Mesothelial cell of epicardium (in vitro differentiated cells): ENCODE measurements at regions not wholly inside any gene's neighbourhood (a gene's known extent, or its start where the extent isn't known, plus 50 kb on each side); places are given as distances from the start of the nearest gene placed in this dataset.

Experiments used
- DNase-seq, 2 experiments: peaks; one replicate each; pipeline ENCODE4 v3.0.0; 2021; ENCODE audit warnings: low spot score in 2 of 2; ENCODE audit not compliant: unreplicated experiment in 2 of 2
- H3K27ac Mint-ChIP-seq: 2 replicates; pipeline ENCODE4 v1.8.0; 2021; ENCODE audit warnings: mixed read lengths
- H3K27me3 Mint-ChIP-seq: 2 replicates; pipeline ENCODE4 v1.8.0; 2021; ENCODE audit warnings: low read depth, mixed read lengths
- H3K36me3 Mint-ChIP-seq: 2 replicates; pipeline ENCODE4 v1.8.0; 2021; ENCODE audit warnings: mixed read lengths
- H3K4me1 Mint-ChIP-seq: 2 replicates; pipeline ENCODE4 v1.8.0; 2021; ENCODE audit warnings: mixed read lengths
- H3K4me3 Mint-ChIP-seq: 2 replicates; pipeline ENCODE4 v1.8.0; 2021; ENCODE audit warnings: mild to moderate bottlenecking, moderate library complexity, mixed read lengths
- H3K9me3 Mint-ChIP-seq: 2 replicates; pipeline ENCODE4 v1.8.0; 2021; ENCODE audit warnings: mixed read lengths
- CTCF ChIP-seq: fragments of 200-600 bp; sonication (generic); IDR thresholded peaks from one replicate; pipeline ENCODE4 v1.5.0; 2021; ENCODE audit warnings: antibody characterized with exemption; ENCODE audit not compliant: unreplicated experiment

- TF ChIP-seq CTCF, result no peak
- DNase-seq, result no peak
- Mint-ChIP-seq H3K4me3 (no peak overlapping the region), H3K4me1 (no peaks in the 10 kb centered on the region), H3K27ac (no peak overlapping the region), H3K9me3 (peaks cover 7% of the 10 kb centered on the region), H3K36me3 (no peaks in the 10 kb centered on the region), H3K27me3 (no peaks in the 10 kb centered on the region)
Measured at GRCh38 chr16:54231919-54232318, 54.7 kb downstream of the IRX3 start.

DNA sequence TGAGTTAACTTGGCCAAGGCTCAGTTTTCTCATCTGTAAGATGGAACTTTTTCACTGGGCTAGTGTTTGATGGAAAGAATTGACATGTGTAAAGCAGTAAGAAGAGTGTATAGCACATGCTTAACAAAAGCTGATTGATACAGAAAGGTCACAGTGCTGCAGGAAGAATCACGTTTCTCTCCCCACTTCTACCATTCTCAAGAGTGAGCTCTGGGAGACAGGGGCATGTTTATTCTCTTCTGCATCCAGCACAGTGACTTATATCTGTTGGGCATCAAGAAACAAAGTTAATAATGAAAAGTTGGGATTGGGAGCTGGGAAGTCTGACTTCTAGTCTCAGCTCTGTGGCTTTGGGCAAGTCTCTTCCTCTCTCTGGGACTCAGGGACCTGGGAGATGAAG lies 55.3 kb downstream of the IRX3 start:
- Mint-ChIP-seq H3K4me1 (no peaks in the 10 kb centered on the region), H3K9me3 (peaks cover 6% of the 10 kb centered on the region), H3K4me3 (no peak overlapping the region), H3K36me3 (no peaks in the 10 kb centered on the region), H3K27ac (no peak overlapping the region), H3K27me3 (no peaks in the 10 kb centered on the region)
- DNase-seq, result no peak
- no peak for TF ChIP-seq CTCF

DNA sequence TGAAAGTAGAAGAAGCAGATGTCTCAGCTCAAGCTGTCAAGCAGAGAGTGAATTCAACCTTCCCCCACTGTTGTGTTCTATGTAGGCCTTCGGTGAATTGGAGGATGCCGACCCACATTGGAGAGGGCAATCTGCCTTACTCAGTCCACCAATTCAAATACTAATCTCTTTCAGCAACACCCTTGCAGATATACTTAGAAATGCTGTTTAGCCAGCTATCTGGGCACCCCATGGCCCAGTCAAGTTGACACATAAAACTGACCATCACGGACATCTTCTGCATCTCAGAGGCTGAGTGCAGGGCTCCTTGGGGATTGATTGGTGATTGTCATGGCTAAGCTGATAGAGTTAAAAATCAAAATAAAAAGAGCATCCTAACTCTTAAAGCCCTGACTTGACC lies 58.3 kb downstream of the IRX3 start:
- no peak overlapping the region for H3K27ac Mint-ChIP-seq
- H3K9me3 Mint-ChIP-seq, result peaks cover 5% of the 10 kb centered on the region
- TF ChIP-seq CTCF, result no peak
- H3K4me1 Mint-ChIP-seq, result no peaks in the 10 kb centered on the region
- DNase-seq, result no peak
- H3K4me3 Mint-ChIP-seq, result no peak overlapping the region
- H3K36me3 Mint-ChIP-seq, result no peaks in the 10 kb centered on the region
- no peaks in the 10 kb centered on the region for H3K27me3 Mint-ChIP-seq

- H3K9me3 Mint-ChIP-seq, result peaks cover 5% of the 10 kb centered on the region
- TF ChIP-seq CTCF, result no peak
- H3K4me3 Mint-ChIP-seq, result no peak overlapping the region
- DNase-seq, result no peak
- H3K27ac Mint-ChIP-seq, result no peak overlapping the region
- no peaks in the 10 kb centered on the region for H3K27me3 Mint-ChIP-seq
- H3K4me1 Mint-ChIP-seq, result no peaks in the 10 kb centered on the region
- H3K36me3 Mint-ChIP-seq, result no peaks in the 10 kb centered on the region
Measured at GRCh38 chr16:54226296-54227010, 60.1 kb downstream of the IRX3 start.

DNA sequence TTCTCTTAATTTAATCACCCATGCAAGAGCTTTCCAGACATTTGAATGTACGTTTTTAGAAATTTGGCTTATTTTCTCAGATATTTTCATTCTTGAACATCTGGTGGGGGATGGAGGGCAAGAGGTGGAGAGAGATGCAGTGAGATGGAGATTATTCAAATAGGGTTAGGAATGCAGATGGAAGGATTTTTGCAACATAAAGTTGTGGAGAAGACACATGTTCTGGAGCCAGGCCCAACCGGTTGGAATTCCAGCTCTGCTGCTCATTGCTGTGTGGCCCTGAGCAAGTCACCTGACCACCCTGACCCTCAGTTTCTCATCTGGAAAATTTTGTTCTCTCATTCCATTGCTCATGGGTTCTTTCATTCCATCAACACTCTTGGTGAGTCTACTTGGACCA lies 66.9 kb downstream of the IRX3 start:
- Mint-ChIP-seq H3K4me1 (peaks cover 11% of the 10 kb centered on the region), H3K4me3 (no peak overlapping the region), H3K27me3 (no peaks in the 10 kb centered on the region), H3K9me3 (no peaks in the 10 kb centered on the region), H3K27ac (no peak overlapping the region), H3K36me3 (no peaks in the 10 kb centered on the region)
- no peak for DNase-seq
- TF ChIP-seq CTCF, result no peak

DNA sequence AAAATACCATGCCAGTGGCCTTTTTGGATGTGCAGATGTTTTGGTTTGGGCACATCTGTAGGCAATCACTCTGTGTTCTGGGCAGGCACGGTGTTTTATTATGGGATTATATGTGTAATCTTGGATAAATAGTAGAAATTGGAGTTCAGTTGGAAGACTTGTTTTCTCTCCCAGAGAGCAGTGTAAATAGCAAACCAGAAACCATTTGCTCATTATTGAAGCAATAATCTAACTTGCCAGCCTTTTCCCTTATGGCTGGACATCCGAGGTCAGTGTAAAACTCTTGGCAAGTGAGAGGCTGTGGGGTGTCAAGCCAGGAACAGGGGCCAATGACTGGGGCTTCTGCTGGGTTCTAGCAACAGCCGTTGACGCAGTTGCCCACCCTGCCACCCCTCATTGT lies 69.9 kb downstream of the IRX3 start:
- TF ChIP-seq CTCF, result no peak
- Mint-ChIP-seq H3K27me3 (peaks cover 4% of the 10 kb centered on the region), H3K4me3 (no peak overlapping the region), H3K36me3 (no peaks in the 10 kb centered on the region), H3K4me1 (peaks cover 11% of the 10 kb centered on the region), H3K9me3 (no peaks in the 10 kb centered on the region), H3K27ac (no peak overlapping the region)
- DNase-seq, result no peak
